Nephron progenitor cell (in vitro differentiated cells): ENCODE measurements at regions not wholly inside any gene's neighbourhood (a gene's known extent, or its start where the extent isn't known, plus 50 kb on each side); places are given as distances from the start of the nearest gene placed in this dataset.

Experiments
- DNase-seq: peaks from one replicate; pipeline ENCODE4 v3.0.0; 2021
- H3K27ac Mint-ChIP-seq: 2 replicates; pipeline ENCODE4 v1.8.0; 2021; ENCODE audit warnings: mild to moderate bottlenecking, moderate library complexity, mixed read lengths
- H3K27me3 Mint-ChIP-seq: 2 replicates; pipeline ENCODE4 v1.8.0; 2021; ENCODE audit warnings: mild to moderate bottlenecking, low read depth, mixed read lengths; ENCODE audit not compliant: poor library complexity
- H3K36me3 Mint-ChIP-seq: 2 replicates; pipeline ENCODE4 v1.8.0; 2021; ENCODE audit warnings: low read depth, mixed read lengths
- H3K4me1 Mint-ChIP-seq: 2 replicates; pipeline ENCODE4 v1.8.0; 2021; ENCODE audit warnings: mixed read lengths
- H3K4me3 Mint-ChIP-seq: 2 replicates; pipeline ENCODE4 v1.8.0; 2021; ENCODE audit warnings: mild to moderate bottlenecking, moderate library complexity, mixed read lengths
- H3K9me3 Mint-ChIP-seq: 2 replicates; pipeline ENCODE4 v1.8.0; 2021; ENCODE audit warnings: mild to moderate bottlenecking, moderate library complexity, mixed read lengths
- TF ChIP-seq, protein P1 (sequence below): fragments of 200-600 bp; sonication (generic); IDR thresholded peaks from 2 replicates; pipeline ENCODE4 v1.5.0; 2021; ENCODE audit warnings: antibody characterized with exemption

DNA sequence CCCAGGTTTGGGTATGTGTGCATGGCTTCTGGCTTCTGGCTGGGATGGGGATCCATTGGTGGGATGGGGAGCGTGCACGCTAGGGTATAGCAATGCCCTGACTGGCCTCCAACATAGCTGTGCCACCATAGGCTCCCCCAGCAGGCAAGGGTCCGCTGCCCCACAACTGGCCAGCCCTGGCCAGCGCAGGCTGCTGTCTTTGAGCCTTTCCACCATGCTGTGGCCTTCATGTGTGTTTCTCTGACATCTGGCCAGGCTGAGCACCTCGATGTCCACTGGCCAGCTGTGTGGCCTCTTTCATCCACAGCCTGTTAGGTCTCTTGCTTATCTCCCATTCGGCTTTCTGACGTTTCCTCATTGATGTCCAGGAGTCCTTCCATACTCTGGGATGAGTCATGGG, 231.3 kb downstream of the NDUFA10 start:
- Mint-ChIP-seq H3K9me3 (peaks cover 21% of the 10 kb centered on the region), H3K4me3 (no peak overlapping the region), H3K36me3 (peaks cover 8% of the 10 kb centered on the region), H3K27ac (no peak overlapping the region), H3K27me3 (peaks cover 8% of the 10 kb centered on the region), H3K4me1 (peaks cover 34% of the 10 kb centered on the region)
- TF ChIP-seq, protein P1, sequence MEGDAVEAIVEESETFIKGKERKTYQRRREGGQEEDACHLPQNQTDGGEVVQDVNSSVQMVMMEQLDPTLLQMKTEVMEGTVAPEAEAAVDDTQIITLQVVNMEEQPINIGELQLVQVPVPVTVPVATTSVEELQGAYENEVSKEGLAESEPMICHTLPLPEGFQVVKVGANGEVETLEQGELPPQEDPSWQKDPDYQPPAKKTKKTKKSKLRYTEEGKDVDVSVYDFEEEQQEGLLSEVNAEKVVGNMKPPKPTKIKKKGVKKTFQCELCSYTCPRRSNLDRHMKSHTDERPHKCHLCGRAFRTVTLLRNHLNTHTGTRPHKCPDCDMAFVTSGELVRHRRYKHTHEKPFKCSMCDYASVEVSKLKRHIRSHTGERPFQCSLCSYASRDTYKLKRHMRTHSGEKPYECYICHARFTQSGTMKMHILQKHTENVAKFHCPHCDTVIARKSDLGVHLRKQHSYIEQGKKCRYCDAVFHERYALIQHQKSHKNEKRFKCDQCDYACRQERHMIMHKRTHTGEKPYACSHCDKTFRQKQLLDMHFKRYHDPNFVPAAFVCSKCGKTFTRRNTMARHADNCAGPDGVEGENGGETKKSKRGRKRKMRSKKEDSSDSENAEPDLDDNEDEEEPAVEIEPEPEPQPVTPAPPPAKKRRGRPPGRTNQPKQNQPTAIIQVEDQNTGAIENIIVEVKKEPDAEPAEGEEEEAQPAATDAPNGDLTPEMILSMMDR, result no peak
- no peak for DNase-seq

DNA sequence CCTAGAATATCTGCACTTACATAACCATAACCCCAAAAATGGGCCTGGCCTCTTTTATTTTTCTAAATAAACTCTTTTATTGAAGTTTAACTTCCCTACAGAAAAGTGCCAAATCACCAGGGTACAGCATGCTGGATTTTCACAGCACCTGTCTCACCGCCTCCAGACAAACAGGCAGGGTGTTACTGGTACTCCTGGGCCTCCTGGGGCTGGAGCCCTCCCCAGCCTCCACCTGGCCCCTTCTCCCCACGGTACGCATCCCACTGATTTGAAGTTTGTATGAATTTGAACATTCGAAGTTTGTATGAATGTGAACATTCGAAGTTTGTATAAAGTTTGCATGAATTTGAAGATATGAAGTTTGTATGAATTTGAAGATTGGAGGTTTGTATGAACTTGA, 232.1 kb downstream of the NDUFA10 start:
- DNase-seq, result no peak
- TF ChIP-seq, protein P1, result no peak
- H3K4me3 Mint-ChIP-seq, result no peak overlapping the region
- H3K9me3 Mint-ChIP-seq, result peaks cover 21% of the 10 kb centered on the region
- H3K36me3 Mint-ChIP-seq, result peaks cover 8% of the 10 kb centered on the region
- H3K4me1 Mint-ChIP-seq, result peaks cover 34% of the 10 kb centered on the region
- peaks cover 9% of the 10 kb centered on the region for H3K27me3 Mint-ChIP-seq
- H3K27ac Mint-ChIP-seq, result no peak overlapping the region

DNA sequence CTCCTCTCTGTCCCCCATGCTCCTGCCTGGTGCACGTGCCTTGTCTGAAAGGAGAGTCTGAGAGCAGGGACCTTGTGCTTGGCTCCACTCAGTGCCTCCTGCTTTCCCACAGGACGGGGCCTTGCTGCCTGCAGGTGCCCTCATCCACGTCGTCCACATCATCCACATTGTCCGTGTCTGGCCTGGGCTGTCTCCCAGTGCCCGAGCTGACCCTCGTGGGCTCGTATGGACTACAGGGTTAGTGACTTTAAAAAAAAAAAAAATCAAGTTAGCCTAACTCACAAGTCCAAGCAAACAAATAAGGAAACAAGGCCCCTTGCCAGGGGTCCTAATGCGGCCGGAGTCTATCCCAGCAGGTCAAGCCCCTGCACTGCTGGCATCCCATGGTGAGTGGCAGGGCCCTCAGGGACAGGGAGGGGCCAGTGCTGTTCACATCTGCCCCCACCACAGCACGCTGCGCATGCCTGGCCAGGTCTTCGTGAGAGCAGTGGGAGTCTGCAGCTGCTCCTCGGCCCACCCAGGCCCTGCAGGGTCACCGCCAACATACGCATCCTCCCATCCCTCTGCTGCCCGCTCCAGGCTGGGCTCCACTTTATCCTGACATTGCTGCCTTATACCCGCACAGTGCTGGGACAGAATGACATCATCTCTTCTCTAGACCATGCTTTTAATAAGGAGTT, 232.6 kb downstream of the NDUFA10 start:
- H3K36me3 Mint-ChIP-seq, result peaks cover 7% of the 10 kb centered on the region
- DNase-seq, result no peak
- TF ChIP-seq, protein P1, result no peak
- no peak overlapping the region for H3K27ac Mint-ChIP-seq
- H3K4me1 Mint-ChIP-seq, result peaks cover 34% of the 10 kb centered on the region
- peaks cover 20% of the 10 kb centered on the region for H3K9me3 Mint-ChIP-seq
- peaks cover 9% of the 10 kb centered on the region for H3K27me3 Mint-ChIP-seq
- H3K4me3 Mint-ChIP-seq, result no peak overlapping the region

DNA sequence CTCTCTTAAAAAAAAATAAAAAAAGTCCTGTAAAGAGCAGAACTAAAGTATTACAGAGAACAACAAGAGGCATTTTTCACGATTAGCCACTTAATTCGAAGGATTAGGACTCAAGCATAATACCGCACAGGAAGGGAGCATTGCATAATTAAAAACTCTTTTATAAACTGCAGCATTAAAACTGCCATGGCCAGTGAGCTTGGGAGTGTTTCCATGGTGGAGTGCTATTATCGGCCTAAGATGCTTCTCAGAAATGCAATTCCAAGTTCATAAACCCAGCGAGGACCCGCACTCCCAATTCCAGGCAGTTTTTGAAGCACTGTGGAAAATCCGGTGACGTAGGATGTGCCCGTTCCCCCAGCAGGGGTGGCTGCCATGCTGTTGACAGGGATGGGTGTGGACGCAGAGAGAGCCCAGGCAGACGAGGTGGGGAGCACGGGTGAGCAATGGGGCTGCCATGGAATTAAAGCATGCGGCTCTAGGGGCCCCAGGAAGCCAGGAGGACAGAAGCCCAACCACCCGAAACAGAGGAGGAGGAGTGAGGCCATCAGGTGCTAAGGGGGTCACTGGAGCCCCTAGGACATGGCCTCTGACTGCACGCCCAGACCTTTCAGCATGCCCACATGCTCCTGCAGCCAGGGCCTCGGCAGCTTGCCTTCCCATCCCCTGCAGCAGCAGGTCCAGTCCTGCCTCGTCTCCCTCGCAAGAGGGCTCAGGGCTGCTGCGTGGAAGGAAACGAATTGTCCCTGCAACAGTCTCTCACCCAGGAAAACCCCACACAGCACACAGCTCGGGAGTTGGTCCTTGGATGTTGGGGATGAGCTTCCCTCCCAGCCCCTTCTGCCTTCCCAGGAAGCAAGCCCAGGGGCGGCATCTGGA, 233.4 kb downstream of the NDUFA10 start:
- no peaks in the 10 kb centered on the region for H3K36me3 Mint-ChIP-seq
- TF ChIP-seq, protein P1, result no peak
- peaks cover 15% of the 10 kb centered on the region for H3K9me3 Mint-ChIP-seq
- H3K4me1 Mint-ChIP-seq, result peaks cover 34% of the 10 kb centered on the region
- no peak overlapping the region for H3K27ac Mint-ChIP-seq
- DNase-seq, result no peak
- no peak overlapping the region for H3K4me3 Mint-ChIP-seq
- H3K27me3 Mint-ChIP-seq, result peaks cover 9% of the 10 kb centered on the region

DNA sequence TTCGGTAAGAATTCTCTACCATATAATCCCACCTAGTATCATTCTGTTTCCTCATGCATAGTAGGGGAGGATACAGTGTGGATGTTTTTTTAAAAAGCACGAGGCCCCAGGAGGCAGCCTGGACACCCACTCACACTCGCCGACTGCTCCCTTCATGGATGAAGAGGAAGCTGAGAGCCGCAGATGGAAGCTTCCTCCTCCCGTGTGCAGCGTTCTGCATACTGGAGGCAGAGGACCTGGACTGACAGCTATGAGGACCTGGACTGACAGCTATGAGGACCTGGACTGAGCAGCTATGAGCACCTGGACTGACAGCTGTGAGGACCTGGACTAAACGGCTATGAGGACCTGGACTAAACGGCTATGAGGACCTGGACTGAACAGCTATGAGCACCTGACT, 234.4 kb downstream of the NDUFA10 start:
- H3K4me3 Mint-ChIP-seq, result no peak overlapping the region
- H3K4me1 Mint-ChIP-seq, result peaks cover 34% of the 10 kb centered on the region
- peaks cover 23% of the 10 kb centered on the region for H3K9me3 Mint-ChIP-seq
- peaks cover 4% of the 10 kb centered on the region for H3K36me3 Mint-ChIP-seq
- peaks cover 13% of the 10 kb centered on the region for H3K27me3 Mint-ChIP-seq
- H3K27ac Mint-ChIP-seq, result no peak overlapping the region
- DNase-seq, result no peak
- TF ChIP-seq, protein P1, result no peak
